KG1 (cell line): ENCODE measurements at regions not wholly inside any gene's neighbourhood (a gene's known extent, or its start where the extent isn't known, plus 50 kb on each side); places are given as distances from the start of the nearest gene placed in this dataset.
"Not testable (repeated sequence)": the region's sequence is repeated elsewhere in the genome, so short reads cannot be mapped to it uniquely, and the experiment has no call there.

Experiments
- DNase-seq: peaks from one replicate; lab custom pipeline; 2025; lab: John Stamatoyannopoulos, UW

DNA sequence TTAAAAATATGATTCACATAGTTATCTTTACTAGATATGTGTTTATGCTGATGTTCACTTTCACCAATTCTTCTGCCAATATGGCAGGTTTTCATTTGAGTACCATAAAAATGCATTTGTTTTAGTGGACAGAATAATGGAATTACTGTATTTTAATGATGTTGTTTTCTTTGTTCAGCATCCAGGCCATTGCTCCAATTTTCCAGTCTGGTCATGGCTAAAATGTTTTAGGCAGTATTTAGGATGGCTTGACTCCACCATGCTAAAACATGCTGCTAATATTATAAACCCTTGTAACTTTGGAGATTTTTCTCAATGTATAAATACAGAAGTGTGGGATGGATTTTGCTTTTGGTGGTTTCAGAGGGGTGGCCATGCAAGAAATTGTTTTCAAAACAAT is 273.0 kb upstream of the RPS23 start:
- DNase-seq, result no peak

DNA sequence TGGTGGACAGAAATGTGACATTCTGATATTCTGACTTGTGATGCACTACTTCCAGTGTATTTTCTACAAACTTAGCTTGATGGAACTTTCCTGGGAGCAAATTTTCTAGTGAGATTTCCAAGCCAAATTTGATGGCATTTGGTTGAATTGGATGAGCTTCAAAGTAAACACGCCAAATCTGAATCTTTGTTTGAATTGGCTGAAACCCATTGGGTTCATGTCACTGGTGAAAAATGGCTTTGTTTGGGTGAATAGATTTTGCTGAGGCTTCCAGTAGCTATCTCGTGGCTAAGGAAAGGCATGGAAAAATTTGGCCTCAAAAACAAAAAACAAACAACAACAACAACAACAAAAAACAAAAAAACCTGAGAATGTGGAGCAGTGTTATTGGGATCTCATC is 271.1 kb upstream of the RPS23 start:
- DNase-seq, result no peak

DNA sequence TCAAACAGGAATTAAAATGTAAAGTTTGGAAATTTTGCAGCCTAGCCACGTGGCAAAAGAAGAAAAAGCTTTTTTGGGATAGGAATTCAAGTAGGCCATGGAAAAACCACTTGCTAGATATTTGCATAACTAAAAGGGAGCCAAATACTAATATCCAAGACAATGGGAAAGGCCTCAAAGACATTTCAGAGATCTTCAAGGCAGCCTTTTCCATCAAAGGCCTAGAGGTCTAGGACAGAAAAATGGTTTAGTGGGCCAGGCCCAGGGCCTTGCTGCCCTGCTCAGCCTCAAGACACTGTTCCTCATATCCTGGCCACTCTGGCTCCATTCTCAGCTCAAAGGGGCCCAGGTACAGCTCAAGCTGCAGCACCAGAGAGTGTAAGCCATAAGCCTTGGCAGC is 265.9 kb upstream of the RPS23 start:
- DNase-seq, result no peak

DNA sequence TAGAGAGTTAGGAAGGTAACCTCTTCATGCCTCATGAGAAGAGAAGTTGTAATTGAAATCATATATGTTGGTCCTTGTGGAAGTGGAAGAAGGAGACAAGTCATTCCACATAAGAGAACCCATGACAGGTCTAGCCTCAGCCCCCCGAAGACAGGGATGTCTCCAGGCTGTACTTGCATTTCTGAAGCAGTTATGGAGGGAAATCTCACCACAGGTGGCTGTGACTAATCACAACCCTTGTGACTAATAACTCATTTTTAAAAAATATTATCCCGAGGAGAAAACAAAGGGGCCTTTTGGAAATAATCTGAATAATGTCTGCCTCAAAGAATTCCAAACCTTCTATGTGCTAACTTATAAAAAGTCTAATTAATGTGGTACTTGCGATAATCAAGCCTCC is 262.1 kb upstream of the RPS23 start:
- DNase-seq, result no peak

DNA sequence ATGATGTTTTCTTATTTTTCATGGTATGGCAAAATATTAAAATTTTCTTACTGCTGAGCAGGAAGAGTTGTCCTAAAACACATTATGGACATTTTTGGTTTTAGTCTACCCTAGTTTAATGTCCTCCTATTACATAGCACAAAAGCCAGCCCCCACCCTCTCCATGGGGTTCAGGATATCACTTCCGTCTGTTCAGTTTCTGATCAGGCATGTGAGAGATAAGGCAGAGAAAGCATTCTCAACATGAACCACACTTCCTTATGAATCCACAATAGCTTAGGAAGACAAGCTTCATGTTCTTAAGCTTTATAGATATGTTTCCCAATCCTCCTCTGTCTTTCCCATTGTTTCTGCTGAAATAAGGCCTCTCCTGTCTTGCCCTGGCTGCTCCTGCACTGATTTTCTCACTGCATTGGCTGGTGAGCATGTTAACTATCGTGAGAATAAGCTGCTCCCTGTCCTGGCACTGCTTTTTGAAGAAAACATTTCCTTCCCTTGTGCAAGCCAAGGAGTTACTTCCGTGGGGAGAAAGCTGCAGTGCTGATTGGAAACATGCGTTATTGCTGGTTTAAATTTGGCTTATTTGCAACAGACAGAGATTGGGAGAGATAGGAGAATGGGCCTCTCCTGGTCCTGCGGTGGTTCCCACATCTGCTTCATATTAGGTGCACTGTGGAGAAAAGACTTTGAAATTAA is 260.3 kb upstream of the RPS23 start:
- DNase-seq, result no peak

DNA sequence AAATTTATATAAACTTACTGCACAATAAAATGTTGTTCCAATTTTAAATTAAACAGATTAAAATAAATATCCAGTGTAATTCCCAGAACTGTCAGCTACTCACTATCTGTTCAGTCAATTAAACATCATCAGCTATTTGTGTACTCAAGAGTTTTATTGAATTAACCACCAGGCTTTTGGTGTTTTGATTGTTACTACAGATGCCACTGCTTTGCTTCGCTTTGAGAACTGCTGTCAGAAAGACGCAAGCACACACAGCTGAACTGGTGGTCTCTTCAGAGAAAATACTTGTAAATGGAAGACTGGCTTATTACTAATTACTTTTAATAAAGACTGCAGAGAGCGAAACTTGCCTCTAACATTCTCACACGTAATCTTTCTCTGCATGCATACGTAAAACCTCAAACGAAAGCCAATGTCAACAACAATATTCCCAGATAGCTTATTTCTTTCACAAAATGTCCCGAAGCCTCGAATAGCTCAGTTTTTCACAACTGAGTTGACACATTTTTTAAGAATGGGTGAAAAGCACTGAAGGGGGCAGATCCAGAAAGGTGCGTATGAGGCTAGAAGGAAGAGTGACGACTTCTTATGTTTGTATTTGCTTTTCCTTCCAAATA is 259.6 kb upstream of the RPS23 start:
- DNase-seq, result no peak

DNA sequence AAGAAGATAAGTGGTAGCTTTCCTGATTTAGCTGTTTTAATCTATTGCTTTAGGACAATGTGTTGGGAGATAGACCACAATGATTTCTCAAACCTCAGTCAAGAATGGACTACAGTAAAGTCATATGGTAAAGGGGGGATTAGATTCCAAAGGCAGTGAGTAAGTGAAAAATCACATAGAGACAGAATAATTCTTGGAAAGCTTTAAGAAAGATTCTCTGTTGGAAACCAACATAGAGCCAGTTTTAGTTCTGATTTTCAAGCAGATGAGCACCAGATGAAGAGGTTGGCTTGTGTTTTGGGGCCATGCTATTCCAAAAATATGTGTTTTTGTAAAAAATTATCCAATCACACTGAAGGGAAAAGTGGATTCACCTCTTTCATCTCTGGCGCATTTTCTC is 256.8 kb upstream of the RPS23 start:
- no peak for DNase-seq

DNA sequence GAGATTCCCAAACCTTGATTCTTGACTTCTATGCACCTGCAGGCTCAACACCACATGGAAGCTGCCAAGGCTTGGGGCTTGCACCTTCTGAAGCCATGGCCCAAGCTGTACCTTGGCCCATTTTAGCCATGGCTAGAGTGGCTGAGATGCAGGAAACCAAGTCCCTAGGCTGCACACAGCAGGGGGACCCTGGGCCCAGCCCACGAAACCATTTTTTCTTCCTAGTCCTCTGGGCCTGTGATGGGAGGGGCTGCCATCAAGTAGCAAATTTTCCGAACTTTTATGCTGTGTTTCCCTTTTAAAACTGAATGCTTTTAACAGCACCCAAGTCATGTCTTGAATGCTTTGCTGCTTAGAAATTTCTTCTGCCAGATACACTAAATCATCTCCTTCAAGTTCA is 253.9 kb upstream of the RPS23 start:
- DNase-seq, result not testable (repeated sequence)

DNA sequence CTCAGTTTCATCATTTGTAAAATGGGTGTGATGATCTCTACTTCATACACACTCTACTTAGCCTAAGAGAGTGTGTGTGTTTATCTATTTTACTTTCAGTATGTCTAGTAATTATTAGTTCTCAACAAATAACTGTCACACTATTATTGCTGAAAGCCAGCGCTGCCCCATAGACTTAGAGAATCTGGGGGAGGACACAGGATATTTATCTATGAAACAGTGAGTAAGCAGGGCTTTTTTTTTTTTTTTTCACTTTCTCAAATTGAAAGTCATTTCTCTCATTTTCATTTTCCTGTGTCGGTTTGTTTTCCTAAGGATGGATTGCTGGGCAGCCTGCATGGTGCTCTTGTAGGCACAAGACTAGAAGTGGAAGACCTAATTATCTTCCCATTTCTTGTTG is 248.4 kb upstream of the RPS23 start:
- DNase-seq, result no peak

DNA sequence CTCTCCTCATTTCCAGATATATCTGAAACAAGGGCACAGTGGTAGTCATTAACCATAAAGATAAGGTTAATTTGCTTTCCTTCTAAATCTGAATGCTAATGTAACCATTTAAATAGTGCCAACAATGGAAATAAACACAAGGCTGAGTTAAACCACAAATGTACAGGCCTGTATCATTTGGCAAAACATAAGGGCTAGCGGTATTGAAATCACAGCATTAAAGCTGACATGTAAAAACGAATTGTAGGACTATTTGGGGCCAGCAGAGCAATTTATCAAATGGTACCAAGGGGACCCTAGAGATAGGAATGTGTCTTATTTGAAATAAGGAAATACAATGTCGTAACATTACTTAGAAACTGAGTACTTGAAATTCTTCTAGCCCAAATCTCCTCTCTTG is 247.5 kb upstream of the RPS23 start:
- DNase-seq, result no peak

DNA sequence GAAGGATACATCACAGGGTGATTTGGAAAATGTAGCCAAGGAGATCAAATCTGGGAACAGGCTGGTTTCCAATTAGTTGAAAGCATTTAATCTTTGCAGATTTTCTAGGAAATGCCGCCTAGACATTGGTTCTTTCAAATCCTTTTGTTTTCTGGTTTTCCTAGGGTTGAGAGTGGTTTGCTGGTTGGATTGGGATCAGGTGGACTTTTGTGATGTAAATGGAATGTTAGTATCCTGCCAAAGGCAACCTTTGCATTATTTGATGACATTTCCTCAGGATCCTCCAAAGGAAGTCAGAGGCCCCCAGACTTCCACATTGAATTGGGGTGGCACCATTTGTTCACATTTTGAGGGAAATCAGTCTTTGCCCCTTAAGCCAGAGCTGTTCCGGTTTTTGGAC is 245.5 kb upstream of the RPS23 start:
- DNase-seq, result no peak

DNA sequence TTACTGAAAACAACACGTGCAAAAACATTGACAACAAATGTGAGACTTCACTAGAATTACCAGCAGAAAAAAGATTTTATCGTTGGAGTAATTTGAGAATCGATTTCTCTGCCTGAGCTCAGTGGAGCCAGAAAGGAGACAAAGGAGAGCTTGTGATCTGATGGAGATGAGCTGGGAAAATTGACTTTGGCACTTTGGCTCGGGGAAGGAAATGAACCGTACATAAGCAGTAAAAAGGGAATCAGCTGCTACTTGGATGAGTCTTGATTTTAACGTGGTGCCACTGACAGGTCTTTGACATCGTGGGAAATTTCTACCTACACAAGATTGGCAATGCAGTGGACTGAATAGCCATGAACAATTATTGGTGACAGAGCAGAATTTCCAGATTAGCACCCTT is 244.7 kb upstream of the RPS23 start:
- no peak for DNase-seq

DNA sequence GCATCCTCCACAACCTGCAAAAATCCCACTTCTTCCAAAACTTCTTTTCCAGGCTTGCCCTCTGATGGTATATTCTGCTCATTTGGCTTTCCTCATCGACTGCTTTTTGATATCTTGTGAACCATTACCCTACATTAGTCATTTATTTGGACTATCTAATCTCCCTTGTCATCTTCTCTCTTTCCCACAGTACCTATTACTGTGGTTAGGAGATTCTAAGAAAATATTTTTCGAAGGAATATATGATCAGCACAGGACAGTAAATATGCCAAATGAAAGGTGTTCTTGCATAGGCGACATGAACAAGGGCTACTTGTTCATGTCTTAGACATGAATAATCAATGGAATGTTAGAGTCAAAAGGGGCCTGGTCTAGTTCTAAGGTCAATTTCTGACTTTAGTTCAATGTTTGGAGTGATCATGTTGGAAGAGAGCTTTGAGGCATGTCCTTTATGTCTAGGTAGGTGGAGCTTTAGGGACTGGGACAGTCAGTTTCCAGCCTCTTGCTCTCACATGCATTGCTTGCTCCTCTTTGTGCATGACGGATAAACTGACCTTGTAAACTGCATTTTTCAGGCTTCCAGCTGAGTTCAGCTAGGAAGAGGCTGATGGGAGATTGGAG is 243.4 kb upstream of the RPS23 start:
- no peak for DNase-seq

DNA sequence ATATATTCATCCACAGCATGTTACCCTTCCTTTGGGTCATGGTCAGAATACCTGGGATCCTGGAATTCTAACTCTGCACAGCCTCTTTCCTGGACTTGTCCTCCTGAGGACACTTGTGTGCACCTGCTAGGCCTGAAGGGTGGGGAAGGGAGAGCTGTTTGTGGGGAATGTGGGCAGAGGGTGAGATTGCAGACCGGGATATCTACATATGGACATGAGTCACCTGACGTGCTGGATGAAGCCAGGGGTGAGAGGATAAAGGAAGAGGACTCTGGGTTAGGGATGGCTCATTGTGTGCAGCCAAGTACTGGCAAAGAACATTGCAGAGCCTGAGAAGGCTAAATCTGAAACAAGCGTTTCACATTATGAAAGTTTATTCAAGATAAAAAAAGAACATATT is 241.4 kb upstream of the RPS23 start:
- no peak for DNase-seq

DNA sequence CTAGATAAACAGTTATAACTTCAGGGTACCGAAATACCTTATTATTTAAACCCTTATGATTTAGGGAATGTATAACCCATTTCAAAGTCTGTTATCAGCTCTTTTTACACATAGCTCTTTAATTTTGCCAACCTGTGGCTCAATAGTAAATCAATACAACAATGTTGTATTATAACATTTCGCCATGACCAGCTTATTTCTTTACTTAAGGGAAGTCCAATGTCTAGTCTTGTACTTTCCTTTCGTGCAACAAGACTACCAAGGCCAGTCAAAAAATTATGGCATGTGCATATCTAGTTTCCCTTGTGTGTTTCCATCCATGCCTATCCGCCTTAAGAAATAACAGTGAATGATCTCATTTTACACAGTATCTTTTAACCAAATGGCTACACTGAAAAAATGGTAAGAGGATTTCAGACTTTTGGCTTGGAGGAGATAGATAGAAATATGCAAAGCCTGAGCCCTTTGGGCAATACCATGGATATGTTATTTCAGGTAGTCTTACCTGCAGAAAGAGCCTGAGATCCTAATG is 239.5 kb upstream of the RPS23 start:
- DNase-seq, result no peak

DNA sequence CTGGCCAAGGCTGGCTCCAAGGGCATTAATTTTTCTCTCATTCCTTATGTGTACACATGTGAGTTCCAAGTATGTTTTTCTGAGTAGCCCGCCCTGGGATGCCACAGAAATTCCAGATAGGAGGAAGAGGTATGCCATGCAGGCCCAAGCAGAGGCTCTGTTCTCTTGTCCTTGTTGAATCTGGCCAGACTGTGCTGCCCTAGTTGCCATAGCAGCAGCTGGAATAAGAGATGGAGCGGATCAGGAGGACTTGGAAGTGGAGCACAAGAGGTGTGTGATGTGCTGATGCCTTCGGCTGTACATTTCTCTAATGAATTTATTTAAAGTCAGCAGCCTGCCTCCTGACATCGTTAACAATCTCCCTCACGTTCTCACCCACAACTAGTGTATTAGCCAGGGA is 235.6 kb upstream of the RPS23 start:
- DNase-seq, result no peak

DNA sequence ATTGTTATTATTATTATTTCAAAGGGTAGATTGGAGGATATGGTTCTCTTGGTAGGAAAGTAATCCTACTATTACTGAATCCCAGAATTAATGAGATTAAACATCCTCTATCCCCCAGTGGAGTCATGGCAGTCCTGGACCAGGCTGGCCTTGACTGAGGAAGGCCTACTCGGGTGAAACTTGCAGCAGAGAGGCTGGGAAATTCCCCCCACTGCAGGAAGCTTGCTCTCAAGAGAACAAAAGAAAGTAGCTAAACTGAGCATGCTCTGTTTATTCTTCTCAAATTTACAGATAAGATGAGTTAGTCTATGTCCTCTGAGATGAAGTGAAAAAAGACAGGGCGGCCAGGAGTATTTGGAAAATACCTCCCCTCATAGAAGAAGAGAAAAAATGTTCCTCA is 233.9 kb upstream of the RPS23 start:
- no peak for DNase-seq

DNA sequence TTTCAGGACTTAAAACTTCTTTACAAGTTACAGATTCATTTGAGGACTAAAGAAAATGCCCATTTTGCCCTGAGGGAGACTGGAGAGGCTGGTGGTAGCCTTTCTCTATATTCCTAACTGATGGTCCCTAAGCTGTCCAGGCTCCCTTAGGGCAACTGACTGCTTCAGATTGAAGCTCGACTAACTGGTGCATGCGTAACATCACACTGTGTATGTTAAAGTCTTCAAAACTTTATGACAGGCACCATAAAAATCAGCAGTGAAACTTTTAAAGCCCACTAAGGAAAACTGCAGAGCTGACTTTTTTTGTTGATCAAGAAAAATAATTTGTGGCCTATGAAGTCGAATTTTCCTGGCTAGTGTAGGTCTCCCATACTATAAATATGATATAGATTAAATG is 233.0 kb upstream of the RPS23 start:
- no peak for DNase-seq

DNA sequence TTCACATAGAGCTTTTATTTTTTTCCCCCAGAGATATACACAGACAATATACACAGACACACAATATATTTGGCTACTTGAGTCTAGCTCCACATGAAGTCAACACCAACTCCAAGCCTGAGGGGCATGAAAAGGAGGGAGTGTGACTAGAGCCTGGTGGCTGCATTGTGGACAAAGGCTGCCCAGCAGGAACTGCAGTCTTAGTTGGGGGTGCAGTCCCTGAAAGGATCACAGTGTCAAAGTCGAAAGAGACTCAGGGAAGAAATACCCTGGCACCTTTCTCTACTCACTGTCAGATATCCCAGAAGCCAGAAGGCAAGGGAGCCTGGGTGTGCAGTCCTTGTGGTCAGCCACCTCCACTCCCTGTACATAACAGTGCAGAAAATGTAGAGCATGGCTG is 231.6 kb upstream of the RPS23 start:
- no peak for DNase-seq

DNA sequence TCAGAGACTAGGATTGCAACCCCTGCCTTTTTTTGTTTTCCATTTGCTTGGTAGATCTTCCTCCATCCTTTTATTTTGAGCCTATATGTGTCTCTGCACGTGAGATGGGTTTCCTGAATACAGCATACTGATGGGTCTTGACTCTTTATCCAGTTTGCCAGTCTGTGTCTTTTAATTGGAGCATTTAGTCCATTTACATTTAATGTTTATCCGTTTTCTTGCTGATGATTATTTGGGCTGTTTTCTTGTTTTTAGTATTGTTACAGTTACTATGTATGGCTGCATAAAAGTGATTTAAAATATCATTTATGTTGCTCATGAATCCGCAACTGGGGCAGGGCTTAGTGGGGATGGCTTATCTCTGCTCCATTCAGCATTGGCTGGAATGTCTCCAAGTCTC is 228.2 kb upstream of the RPS23 start:
- DNase-seq, result not testable (repeated sequence)

DNA sequence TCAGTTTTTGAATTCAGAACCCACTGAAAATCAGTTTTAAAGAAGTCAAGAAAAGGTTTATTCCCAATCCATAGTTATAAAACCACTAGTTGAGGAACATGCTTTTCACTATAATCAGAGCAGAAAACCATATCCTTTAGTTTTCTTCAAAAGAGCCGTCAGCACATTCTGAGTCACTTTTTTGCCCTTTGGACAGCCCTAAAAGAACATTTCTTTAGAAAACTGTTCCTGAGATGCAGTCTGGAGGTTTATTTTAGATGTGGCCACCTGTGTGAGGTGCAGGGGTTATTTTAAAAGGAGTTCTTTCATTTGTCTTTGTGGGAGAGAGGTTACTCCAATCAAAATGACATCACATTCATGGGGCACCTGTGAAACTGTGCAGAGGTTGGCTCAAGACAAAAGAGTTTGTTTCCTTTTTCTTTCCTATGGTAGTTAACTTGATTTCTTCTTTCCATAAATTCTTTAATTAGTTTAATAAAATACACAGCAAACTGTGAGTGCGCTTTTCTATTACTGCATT is 221.6 kb upstream of the RPS23 start:
- DNase-seq, result no peak

DNA sequence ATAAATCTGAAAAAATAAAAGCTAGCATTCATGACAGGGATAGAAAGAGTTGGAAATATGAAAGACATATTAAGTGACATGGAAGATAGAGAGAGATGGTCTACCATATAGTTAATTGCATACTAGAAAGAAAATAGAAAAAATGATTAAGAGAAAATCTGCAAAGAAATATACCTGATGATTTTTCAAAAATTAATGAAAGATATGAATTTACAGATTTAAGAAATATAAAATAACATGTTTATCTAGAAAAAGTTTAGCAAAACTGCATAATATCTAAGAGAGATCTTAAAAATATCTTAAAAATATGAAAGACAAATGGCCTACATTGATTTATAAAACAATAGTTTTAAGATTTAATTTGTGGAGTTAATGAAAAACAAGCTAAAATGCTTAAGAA is 219.1 kb upstream of the RPS23 start:
- DNase-seq, result no peak

DNA sequence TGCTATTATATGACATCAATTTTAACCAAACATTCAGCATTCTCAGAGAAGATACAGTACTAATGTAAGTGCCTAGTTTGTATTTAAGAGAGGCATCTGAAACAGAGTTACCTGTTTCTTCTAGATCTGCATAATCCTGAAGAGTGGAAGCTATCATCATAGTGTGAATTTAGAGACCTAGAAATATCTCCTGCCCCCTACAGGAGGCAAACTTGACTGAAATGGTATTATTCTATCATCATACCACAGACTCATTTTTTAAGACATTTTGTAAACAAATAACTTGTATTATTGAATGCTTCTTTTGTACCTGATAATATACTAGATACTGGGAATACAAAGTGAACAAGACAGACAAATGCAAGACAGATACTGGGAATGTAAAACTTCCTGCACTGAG is 216.8 kb upstream of the RPS23 start:
- no peak for DNase-seq
